ENCODE measurements at regions not wholly inside any gene's neighbourhood (a gene's known extent, or its start where the extent isn't known, plus 50 kb on each side); places are given as distances from the start of the nearest gene placed in this dataset.

GRCh38 chr18:56038171-56039030 is 450.4 kb upstream of the TCF4 start:
- Mint-ChIP-seq H3K4me1 (peaks cover 38% of the 10 kb centered on the region), H3K36me3 (ENCODE audit: low read depth) (peaks cover 10% of the 10 kb centered on the region), H3K27ac (ENCODE audit: unreplicated experiment) (no peak overlapping the region), H3K4me3 (no peak overlapping the region), H3K9me3 (peaks cover 11% of the 10 kb centered on the region), H3K27me3 (ENCODE audit: low read depth) (no peaks in the 10 kb centered on the region)
- TF ChIP-seq CTCF (conservative IDR thresholded peaks at IDR 0.05) = no peak
- DNase-seq (ENCODE audit: low read depth, low spot score) = no peak

GRCh38 chr18:56036741-56037140 is 448.7 kb upstream of the TCF4 start:
- peaks cover 23% of the 10 kb centered on the region for H3K4me1 Mint-ChIP-seq
- H3K27ac Mint-ChIP-seq (ENCODE audit: unreplicated experiment) = no peak overlapping the region
- peaks cover 18% of the 10 kb centered on the region for H3K36me3 Mint-ChIP-seq (ENCODE audit: low read depth)
- H3K9me3 Mint-ChIP-seq = peaks cover 16% of the 10 kb centered on the region
- TF ChIP-seq CTCF (conservative IDR thresholded peaks at IDR 0.05) = no peak
- H3K4me3 Mint-ChIP-seq = no peak overlapping the region
- no peak for DNase-seq (ENCODE audit: low read depth, low spot score)
- H3K27me3 Mint-ChIP-seq (ENCODE audit: low read depth) = no peaks in the 10 kb centered on the region

GRCh38 chr18:56035546-56035945 is 447.6 kb upstream of the TCF4 start:
- H3K9me3 Mint-ChIP-seq = peaks cover 16% of the 10 kb centered on the region
- DNase-seq (ENCODE audit: low read depth, low spot score) = no peak
- H3K4me1 Mint-ChIP-seq = peaks cover 19% of the 10 kb centered on the region
- H3K4me3 Mint-ChIP-seq = no peak overlapping the region
- H3K27ac Mint-ChIP-seq (ENCODE audit: unreplicated experiment) = no peak overlapping the region
- TF ChIP-seq CTCF (conservative IDR thresholded peaks at IDR 0.05) = no peak
- H3K27me3 Mint-ChIP-seq (ENCODE audit: low read depth) = no peaks in the 10 kb centered on the region
- H3K36me3 Mint-ChIP-seq (ENCODE audit: low read depth) = peaks cover 18% of the 10 kb centered on the region

- no peak for DNase-seq (ENCODE audit: low read depth, low spot score)
- Mint-ChIP-seq H3K9me3 (peaks cover 16% of the 10 kb centered on the region), H3K4me1 (peaks cover 19% of the 10 kb centered on the region), H3K27ac (ENCODE audit: unreplicated experiment) (no peak overlapping the region), H3K27me3 (ENCODE audit: low read depth) (no peaks in the 10 kb centered on the region), H3K36me3 (ENCODE audit: low read depth) (peaks cover 18% of the 10 kb centered on the region), H3K4me3 (no peak overlapping the region)
- TF ChIP-seq CTCF (conservative IDR thresholded peaks at IDR 0.05) = no peak
These were observed 447.0 kb upstream of the TCF4 start for GRCh38 chr18:56034949-56035348.

GRCh38 chr18:56030060-56030459 is 442.1 kb upstream of the TCF4 start:
- TF ChIP-seq CTCF (conservative IDR thresholded peaks at IDR 0.05) = no peak
- no peak overlapping the region for H3K4me3 Mint-ChIP-seq

More at GRCh38 chr18:56030060-56030459, 442.1 kb upstream of the TCF4 start:
- Mint-ChIP-seq H3K36me3 (ENCODE audit: low read depth) (peaks cover 18% of the 10 kb centered on the region), H3K27me3 (ENCODE audit: low read depth) (no peaks in the 10 kb centered on the region), H3K27ac (ENCODE audit: unreplicated experiment) (no peak overlapping the region), H3K4me1 (no peaks in the 10 kb centered on the region), H3K9me3 (peaks cover 16% of the 10 kb centered on the region)
- no peak for DNase-seq (ENCODE audit: low read depth, low spot score)
